Spleen (tissue), 7 donors: ENCODE measurements at regions not wholly inside any gene's neighbourhood (a gene's known extent, or its start where the extent isn't known, plus 50 kb on each side); places are given as distances from the start of the nearest gene placed in this dataset.

Experiments
- POLR2A ChIP-seq, 3 donors: fragments of 450-650 bp; IDR thresholded peaks; one replicate each; pipeline ENCODE4 v1.5.1; 2017; ENCODE audit warnings: antibody characterized with exemption in 3 of 3, mild to moderate bottlenecking in 1 of 3
- TF ChIP-seq, protein P1 (sequence below), 11 experiments: fragments of 200-600 bp in 7 of 11; fragments of 450-650 bp in 4 of 11; sonication (generic) in 4 of 11; IDR thresholded peaks in 8 of 11; conservative IDR thresholded peaks in 3 of 11; 1 replicate in 7 of 11; 2 replicates in 4 of 11; pipeline versions ENCODE4 v1.4.0 to v1.8.0; 2016 to 2021; ENCODE audit warnings: antibody characterized with exemption in 11 of 11, inconsistent platforms in 4 of 11, mild to moderate bottlenecking in 1 of 11
- donor health status: DM: no; HTN: no; CAD: no; lungs with moderate emphysema.
- donor health status: DM: no; HTN: no; CAD: no.
- donor health status: DM: no; HTN: no; CAD: no.

DNA sequence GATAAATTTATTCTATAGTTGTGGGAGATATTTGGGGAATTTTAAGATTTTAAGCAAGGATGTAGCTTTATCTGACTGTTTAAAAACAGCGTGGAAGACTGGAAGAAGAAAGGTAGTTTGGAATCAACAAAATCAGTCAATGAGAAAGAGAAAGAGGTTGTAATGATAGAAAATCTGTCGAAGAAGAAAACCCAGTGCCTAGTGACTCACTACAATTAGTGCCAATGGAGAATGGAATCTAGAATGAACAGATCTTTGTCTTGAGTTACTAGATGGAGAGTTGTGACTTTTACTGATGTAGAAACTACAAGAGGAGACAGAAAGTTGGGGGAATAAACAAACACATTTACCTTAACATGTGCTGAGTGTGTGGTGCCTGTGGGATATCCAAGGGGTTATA lies 577.8 kb upstream of the NR5A2 start:
- TF ChIP-seq, protein P1, sequence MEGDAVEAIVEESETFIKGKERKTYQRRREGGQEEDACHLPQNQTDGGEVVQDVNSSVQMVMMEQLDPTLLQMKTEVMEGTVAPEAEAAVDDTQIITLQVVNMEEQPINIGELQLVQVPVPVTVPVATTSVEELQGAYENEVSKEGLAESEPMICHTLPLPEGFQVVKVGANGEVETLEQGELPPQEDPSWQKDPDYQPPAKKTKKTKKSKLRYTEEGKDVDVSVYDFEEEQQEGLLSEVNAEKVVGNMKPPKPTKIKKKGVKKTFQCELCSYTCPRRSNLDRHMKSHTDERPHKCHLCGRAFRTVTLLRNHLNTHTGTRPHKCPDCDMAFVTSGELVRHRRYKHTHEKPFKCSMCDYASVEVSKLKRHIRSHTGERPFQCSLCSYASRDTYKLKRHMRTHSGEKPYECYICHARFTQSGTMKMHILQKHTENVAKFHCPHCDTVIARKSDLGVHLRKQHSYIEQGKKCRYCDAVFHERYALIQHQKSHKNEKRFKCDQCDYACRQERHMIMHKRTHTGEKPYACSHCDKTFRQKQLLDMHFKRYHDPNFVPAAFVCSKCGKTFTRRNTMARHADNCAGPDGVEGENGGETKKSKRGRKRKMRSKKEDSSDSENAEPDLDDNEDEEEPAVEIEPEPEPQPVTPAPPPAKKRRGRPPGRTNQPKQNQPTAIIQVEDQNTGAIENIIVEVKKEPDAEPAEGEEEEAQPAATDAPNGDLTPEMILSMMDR (IDR thresholded peaks at IDR 0.05 in 8 of 11, conservative IDR thresholded peaks at IDR 0.05 in 3 of 11), result no peak
- no peak for TF ChIP-seq POLR2A (IDR thresholded peaks at IDR 0.05)
